ENCODE measurements at regions not wholly inside any gene's neighbourhood (a gene's known extent, or its start where the extent isn't known, plus 50 kb on each side); places are given as distances from the start of the nearest gene placed in this dataset.

GRCh38 chr4:13233755-13234154 lies 250.4 kb downstream of the RAB28 start:
- TF ChIP-seq CTCF (conservative IDR thresholded peaks at IDR 0.05; ENCODE audit: low read depth, low read length) (no peak), POLR2A (IDR thresholded peaks at IDR 0.05; ENCODE audit: low read depth, low read length) (no peak), NFE2L2 (IDR thresholded peaks at IDR 0.05; ENCODE audit: low read depth, low read length) (no peak), RAD21 (IDR thresholded peaks at IDR 0.05; ENCODE audit: low read length) (no peak), CEBPB (IDR thresholded peaks at IDR 0.05; ENCODE audit: low read depth, low read length) (no peak), MAFK (IDR thresholded peaks at IDR 0.05; ENCODE audit: low read depth, low read length) (no peak), MXI1 (IDR thresholded peaks at IDR 0.05; ENCODE audit: borderline replicate concordance, low read depth, low read length) (no peak), RCOR1 (IDR thresholded peaks at IDR 0.05; ENCODE audit: insufficient replicate concordance, low read length) (no peak), CHD1 (IDR thresholded peaks at IDR 0.05; ENCODE audit: low read depth, low read length) (no peak), RFX5 (IDR thresholded peaks at IDR 0.05; ENCODE audit: low read depth, low read length) (no peak), FOS (IDR thresholded peaks at IDR 0.05; ENCODE audit: low read depth, low read length) (no peak), ELK1 (IDR thresholded peaks at IDR 0.05; ENCODE audit: borderline replicate concordance, low read depth, low read length) (no peak), BHLHE40 (IDR thresholded peaks at IDR 0.05; ENCODE audit: low read depth, low read length) (no peak)
